OCI-M1 (cell line): ENCODE measurements at regions not wholly inside any gene's neighbourhood (a gene's known extent, or its start where the extent isn't known, plus 50 kb on each side); places are given as distances from the start of the nearest gene placed in this dataset.
"Not testable (repeated sequence)": the region's sequence is repeated elsewhere in the genome, so short reads cannot be mapped to it uniquely, and the experiment has no call there.

ENCODE experiments used
- DNase-seq: peaks from one replicate; lab custom pipeline; 2025; lab: John Stamatoyannopoulos, UW

- no peak for DNase-seq
These were observed 1016.2 kb upstream of the PCDH20 start for GRCh38 chr13:62431852-62432251.

GRCh38 chr13:62418872-62419271, 1003.2 kb upstream of the PCDH20 start:
- no peak for DNase-seq

GRCh38 chr13:62418376-62418775, 1002.7 kb upstream of the PCDH20 start:
- DNase-seq, result no peak

GRCh38 chr13:62407871-62408270, 992.2 kb upstream of the PCDH20 start:
- DNase-seq, result no peak

- DNase-seq, result no peak
These were observed 972.9 kb upstream of the PCDH20 start for GRCh38 chr13:62388515-62388914.

- DNase-seq, result peak; percentile 25
These were observed 972.0 kb upstream of the PCDH20 start for GRCh38 chr13:62387647-62388046.

GRCh38 chr13:62379241-62379640, 963.6 kb upstream of the PCDH20 start:
- not testable (repeated sequence) for DNase-seq

- DNase-seq, result no peak
These were observed 962.2 kb upstream of the PCDH20 start for GRCh38 chr13:62377838-62378237.

- no peak for DNase-seq
These were observed 960.0 kb upstream of the PCDH20 start for GRCh38 chr13:62375653-62376052.

- no peak for DNase-seq
These were observed 956.1 kb upstream of the PCDH20 start for GRCh38 chr13:62371737-62372136.

GRCh38 chr13:62367971-62368370, 952.3 kb upstream of the PCDH20 start:
- DNase-seq, result not testable (repeated sequence)

GRCh38 chr13:62360609-62361008, 945.0 kb upstream of the PCDH20 start:
- DNase-seq, result no peak

GRCh38 chr13:62358646-62358932, 942.9 kb upstream of the PCDH20 start:
- no peak for DNase-seq

- DNase-seq, result peak; percentile 73
These were observed 942.4 kb upstream of the PCDH20 start for GRCh38 chr13:62357887-62358645.

GRCh38 chr13:62356977-62357376, 941.3 kb upstream of the PCDH20 start:
- DNase-seq, result no peak

- DNase-seq, result no peak
These were observed 921.6 kb upstream of the PCDH20 start for GRCh38 chr13:62337109-62337880.

- no peak for DNase-seq
These were observed 920.9 kb upstream of the PCDH20 start for GRCh38 chr13:62336507-62336906.

- no peak for DNase-seq
These were observed 917.8 kb upstream of the PCDH20 start for GRCh38 chr13:62333466-62333865.

- no peak for DNase-seq
These were observed 915.7 kb upstream of the PCDH20 start for GRCh38 chr13:62331384-62331783.

- no peak for DNase-seq
These were observed 911.7 kb upstream of the PCDH20 start for GRCh38 chr13:62327367-62327766.

- no peak for DNase-seq
These were observed 909.2 kb upstream of the PCDH20 start for GRCh38 chr13:62324842-62325241.

- DNase-seq, result no peak
These were observed 906.2 kb upstream of the PCDH20 start for GRCh38 chr13:62321895-62322294.

- DNase-seq, result no peak
These were observed 905.5 kb upstream of the PCDH20 start for GRCh38 chr13:62321139-62321538.
